ENCODE measurements at regions not wholly inside any gene's neighbourhood (a gene's known extent, or its start where the extent isn't known, plus 50 kb on each side); places are given as distances from the start of the nearest gene placed in this dataset.
"Not testable (repeated sequence)": the region's sequence is repeated elsewhere in the genome, so short reads cannot be mapped to it uniquely, and the experiment has no call there.

DNA sequence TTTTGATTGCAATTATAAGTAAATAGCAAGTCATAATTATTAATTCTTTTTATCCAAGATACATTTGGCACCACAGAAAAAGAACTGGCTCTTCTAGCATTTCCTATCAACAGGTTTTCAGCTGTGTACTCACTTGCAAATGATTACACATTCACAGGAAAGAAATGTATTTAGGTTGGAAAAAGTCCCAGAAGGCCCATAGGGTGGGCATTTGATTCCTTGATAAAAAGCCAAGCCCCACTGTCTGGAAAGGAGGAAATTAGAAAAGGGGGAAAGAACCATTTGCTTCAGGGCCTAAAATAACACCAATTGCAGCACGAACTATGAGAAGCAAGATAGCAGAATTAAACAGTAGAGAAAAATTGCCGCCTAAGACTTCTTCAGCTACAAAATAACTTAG is 80.8 kb upstream of the COL1A2 start:
- no peak for DNase-seq (ENCODE audit: low read depth in 1 of 2, low spot score in 1 of 2)
- no peak overlapping the region for H3K4me3 ChIP-seq (replicated peaks; ENCODE audit: insufficient read depth, low read length)
- no peak overlapping the region for H3K27ac ChIP-seq (replicated peaks)
- H3K27me3 ChIP-seq (ENCODE audit: insufficient read depth, poor library complexity, severe bottlenecking) = no peaks in the 10 kb centered on the region
- TF ChIP-seq POLR2AphosphoS5 (IDR thresholded peaks at IDR 0.05; ENCODE audit: low read depth) = no peak
- TF ChIP-seq GABPA (IDR thresholded peaks at IDR 0.05; ENCODE audit: low read depth) = no peak
- TF ChIP-seq, protein P1, sequence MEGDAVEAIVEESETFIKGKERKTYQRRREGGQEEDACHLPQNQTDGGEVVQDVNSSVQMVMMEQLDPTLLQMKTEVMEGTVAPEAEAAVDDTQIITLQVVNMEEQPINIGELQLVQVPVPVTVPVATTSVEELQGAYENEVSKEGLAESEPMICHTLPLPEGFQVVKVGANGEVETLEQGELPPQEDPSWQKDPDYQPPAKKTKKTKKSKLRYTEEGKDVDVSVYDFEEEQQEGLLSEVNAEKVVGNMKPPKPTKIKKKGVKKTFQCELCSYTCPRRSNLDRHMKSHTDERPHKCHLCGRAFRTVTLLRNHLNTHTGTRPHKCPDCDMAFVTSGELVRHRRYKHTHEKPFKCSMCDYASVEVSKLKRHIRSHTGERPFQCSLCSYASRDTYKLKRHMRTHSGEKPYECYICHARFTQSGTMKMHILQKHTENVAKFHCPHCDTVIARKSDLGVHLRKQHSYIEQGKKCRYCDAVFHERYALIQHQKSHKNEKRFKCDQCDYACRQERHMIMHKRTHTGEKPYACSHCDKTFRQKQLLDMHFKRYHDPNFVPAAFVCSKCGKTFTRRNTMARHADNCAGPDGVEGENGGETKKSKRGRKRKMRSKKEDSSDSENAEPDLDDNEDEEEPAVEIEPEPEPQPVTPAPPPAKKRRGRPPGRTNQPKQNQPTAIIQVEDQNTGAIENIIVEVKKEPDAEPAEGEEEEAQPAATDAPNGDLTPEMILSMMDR (IDR thresholded peaks at IDR 0.05; ENCODE audit: insufficient read depth, low read length) = no peak
- TF ChIP-seq, protein P2, sequence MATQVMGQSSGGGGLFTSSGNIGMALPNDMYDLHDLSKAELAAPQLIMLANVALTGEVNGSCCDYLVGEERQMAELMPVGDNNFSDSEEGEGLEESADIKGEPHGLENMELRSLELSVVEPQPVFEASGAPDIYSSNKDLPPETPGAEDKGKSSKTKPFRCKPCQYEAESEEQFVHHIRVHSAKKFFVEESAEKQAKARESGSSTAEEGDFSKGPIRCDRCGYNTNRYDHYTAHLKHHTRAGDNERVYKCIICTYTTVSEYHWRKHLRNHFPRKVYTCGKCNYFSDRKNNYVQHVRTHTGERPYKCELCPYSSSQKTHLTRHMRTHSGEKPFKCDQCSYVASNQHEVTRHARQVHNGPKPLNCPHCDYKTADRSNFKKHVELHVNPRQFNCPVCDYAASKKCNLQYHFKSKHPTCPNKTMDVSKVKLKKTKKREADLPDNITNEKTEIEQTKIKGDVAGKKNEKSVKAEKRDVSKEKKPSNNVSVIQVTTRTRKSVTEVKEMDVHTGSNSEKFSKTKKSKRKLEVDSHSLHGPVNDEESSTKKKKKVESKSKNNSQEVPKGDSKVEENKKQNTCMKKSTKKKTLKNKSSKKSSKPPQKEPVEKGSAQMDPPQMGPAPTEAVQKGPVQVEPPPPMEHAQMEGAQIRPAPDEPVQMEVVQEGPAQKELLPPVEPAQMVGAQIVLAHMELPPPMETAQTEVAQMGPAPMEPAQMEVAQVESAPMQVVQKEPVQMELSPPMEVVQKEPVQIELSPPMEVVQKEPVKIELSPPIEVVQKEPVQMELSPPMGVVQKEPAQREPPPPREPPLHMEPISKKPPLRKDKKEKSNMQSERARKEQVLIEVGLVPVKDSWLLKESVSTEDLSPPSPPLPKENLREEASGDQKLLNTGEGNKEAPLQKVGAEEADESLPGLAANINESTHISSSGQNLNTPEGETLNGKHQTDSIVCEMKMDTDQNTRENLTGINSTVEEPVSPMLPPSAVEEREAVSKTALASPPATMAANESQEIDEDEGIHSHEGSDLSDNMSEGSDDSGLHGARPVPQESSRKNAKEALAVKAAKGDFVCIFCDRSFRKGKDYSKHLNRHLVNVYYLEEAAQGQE (IDR thresholded peaks at IDR 0.05; ENCODE audit: insufficient replicate concordance, low read depth) = no peak
- TF ChIP-seq SPI1 (IDR thresholded peaks at IDR 0.05; ENCODE audit: borderline replicate concordance, low read depth) = no peak

DNA sequence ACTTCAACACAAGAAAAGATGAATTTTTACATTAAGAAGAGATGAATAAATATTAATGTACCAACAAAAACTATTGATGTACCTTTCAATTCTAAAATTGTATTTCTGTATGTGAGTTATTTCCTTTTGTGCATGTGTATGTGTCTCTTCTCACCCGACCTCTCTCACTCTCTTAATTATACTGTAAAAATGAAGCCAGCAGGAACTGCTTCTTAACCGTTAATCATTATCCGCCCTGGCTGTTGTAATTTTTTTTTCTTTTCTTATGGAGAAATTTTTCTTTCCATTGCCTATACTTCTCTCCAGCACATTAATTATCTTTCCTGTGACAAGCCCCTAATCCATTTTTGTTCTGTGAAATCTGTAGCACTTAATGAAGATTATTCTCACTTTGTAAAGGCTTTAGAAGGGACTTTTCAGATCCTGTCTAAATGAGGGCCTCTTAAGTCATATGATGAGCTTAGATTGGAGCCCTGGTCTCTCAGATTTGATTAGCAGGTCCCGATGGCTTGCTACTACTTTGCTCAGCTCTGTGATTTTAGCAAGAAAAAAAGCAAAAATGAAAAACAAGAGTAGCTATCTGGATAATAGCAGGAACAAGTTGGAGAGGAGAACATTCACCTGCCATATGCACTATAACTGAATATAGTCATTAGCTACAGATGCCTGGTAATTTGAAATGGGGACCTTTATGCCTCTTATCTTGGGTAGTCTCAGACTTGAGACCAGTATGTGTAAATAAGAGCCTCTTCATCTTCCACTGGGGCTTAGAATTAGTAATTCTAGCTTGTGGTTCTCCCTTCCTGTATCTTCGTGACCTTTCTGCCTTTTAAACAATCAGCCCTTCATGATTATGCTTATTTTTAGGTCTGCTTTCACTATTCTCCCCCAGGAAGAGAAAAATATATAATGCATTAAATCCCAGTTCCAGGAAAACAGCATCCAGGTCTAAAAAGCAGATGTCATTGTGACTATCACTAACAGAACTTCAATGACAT is 80.0 kb upstream of the COL1A2 start:
- H3K4me3 ChIP-seq (replicated peaks; ENCODE audit: insufficient read depth, low read length) = no peak overlapping the region
- TF ChIP-seq SPI1 (IDR thresholded peaks at IDR 0.05; ENCODE audit: borderline replicate concordance, low read depth) (no peak), POLR2AphosphoS5 (IDR thresholded peaks at IDR 0.05; ENCODE audit: low read depth) (no peak), GABPA (IDR thresholded peaks at IDR 0.05; ENCODE audit: low read depth) (no peak)
- TF ChIP-seq, protein P1 (IDR thresholded peaks at IDR 0.05; ENCODE audit: insufficient read depth, low read length) = no peak
- TF ChIP-seq, protein P2 (IDR thresholded peaks at IDR 0.05; ENCODE audit: insufficient replicate concordance, low read depth) = no peak
- no peaks in the 10 kb centered on the region for H3K27me3 ChIP-seq (ENCODE audit: insufficient read depth, poor library complexity, severe bottlenecking)
- H3K27ac ChIP-seq (replicated peaks) = no peak overlapping the region
- DNase-seq (ENCODE audit: low read depth in 1 of 2, low spot score in 1 of 2) = no peak

DNA sequence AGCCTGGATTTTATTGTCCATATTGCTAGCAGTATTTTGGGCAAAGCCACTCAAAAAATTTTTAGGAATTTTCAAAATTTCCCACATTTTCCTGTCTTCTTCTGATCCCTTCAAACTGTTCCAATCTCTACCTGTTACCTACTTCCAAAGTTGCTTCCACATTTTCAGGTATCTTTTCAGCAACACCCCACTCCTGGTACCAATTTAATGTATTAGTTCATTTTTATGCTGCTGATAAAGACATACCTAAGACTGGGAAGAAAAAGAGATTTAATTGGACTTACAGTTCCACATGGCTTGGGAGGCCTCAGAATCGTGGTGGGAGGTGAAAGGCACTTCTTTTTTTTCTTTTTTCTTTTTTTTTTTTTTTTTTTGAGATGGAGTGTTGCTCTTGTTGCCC is 73.6 kb upstream of the COL1A2 start:
- H3K27me3 ChIP-seq (ENCODE audit: insufficient read depth, poor library complexity, severe bottlenecking); H3K27ac ChIP-seq (replicated peaks); H3K4me3 ChIP-seq (replicated peaks; ENCODE audit: insufficient read depth, low read length); DNase-seq (ENCODE audit: low read depth in 1 of 2, low spot score in 1 of 2): not testable (repeated sequence)

DNA sequence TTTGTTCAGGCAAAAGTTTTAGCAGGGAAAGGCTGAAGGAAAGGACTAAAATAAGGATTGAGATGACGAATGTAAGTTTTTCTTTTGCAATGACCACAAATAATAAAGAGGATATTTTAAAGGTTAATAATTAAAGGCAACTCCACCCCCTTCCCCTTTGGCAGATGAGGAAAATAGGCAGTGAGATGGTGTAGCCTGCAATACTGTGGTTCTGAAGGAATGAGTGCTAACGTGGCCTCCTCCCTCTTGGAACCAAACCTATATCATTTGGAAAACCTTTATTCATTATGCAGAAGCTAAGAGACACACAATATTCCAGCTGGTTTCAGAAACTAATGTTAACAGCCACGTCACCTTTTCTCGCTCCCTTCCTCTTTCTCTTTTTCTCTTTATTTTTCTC is 70.9 kb upstream of the COL1A2 start:
- no peak for DNase-seq (ENCODE audit: low read depth in 1 of 2, low spot score in 1 of 2)
- TF ChIP-seq, protein P1 (IDR thresholded peaks at IDR 0.05; ENCODE audit: insufficient read depth, low read length) = no peak
- TF ChIP-seq GABPA (IDR thresholded peaks at IDR 0.05; ENCODE audit: low read depth) = no peak
- Histone ChIP-seq H3K4me3 (replicated peaks; ENCODE audit: insufficient read depth, low read length) (no peak overlapping the region), H3K27me3 (ENCODE audit: insufficient read depth, poor library complexity, severe bottlenecking) (no peaks in the 10 kb centered on the region), H3K27ac (replicated peaks) (no peak overlapping the region)
